Fibroblast of skin of back (primary cell): ENCODE measurements at regions not wholly inside any gene's neighbourhood (a gene's known extent, or its start where the extent isn't known, plus 50 kb on each side); places are given as distances from the start of the nearest gene placed in this dataset.
A peak's percentile ranks its signal among the peaks of the same experiment; 100 is the strongest.

Experiments used
- DNase-seq: peaks from one replicate; pipeline ENCODE4 v3.0.0-alpha.2; 2013

- DNase-seq, result no peak
Observed at GRCh38 chr6:113162739-113163138, 694.4 kb upstream of the MARCKS start.

- DNase-seq, result no peak
Observed at GRCh38 chr6:113168057-113168456, 689.1 kb upstream of the MARCKS start.

DNA sequence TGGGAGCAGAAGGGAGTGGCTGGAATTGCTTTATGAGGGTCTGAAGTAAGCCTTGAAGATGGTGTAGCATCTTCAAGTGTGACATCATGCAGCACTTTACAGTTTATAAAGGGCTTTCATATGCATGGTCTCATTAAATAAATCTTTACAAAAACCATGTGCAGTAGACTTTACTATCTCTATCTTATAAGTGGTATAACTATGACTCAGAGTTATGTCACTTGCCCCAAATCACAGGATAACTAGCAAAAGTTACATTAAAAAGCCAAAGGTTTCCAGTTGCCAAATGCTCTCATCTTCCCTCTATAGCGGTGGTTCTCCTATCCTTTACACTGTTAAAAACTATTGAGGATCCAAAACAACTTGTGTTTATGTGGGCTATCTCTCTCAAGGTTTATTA lies 687.7 kb upstream of the MARCKS start:
- DNase-seq, result peak; percentile 56

- DNase-seq, result no peak
Observed at GRCh38 chr6:113170454-113170853, 686.7 kb upstream of the MARCKS start.

- no peak for DNase-seq
Observed at GRCh38 chr6:113171882-113172281, 685.3 kb upstream of the MARCKS start.

- no peak for DNase-seq
Observed at GRCh38 chr6:113172531-113172966, 684.6 kb upstream of the MARCKS start.

DNA sequence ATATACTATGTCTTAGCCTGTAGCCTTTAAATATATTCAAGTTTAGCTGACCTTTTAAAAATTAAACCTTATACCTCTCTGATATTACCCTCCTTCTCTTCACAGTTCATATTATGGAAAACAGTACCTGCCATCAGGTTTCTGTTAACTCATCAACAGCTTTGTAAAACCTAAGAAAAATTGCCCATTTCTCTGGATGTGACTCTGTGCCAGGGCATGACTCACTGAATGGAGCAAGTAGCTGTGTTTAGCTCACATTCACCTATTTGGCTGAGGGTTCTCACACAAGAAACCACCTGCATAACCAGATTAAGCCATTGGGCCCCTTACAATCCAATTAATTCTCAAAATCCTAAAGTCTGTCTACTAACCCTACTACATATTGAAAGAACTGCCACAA lies 678.8 kb upstream of the MARCKS start:
- no peak for DNase-seq

DNA sequence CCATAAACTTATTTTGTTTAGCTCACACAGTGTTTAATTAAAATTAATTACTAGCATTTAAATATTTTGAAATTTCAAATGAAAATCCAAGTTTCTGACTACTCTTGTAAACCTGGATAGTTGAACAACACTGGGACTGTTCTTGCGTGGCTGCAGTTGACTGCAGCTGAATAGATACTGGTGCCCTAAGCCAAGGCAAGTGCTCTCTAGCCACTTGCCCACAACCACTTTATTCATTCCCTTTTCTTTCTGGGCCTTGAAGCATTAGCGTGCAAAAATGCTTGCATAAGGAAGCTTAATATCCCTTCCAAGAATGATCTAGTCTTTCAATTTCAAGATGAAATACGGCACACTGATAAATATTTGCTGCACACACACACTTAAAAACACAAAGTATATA lies 676.0 kb upstream of the MARCKS start:
- no peak for DNase-seq

DNA sequence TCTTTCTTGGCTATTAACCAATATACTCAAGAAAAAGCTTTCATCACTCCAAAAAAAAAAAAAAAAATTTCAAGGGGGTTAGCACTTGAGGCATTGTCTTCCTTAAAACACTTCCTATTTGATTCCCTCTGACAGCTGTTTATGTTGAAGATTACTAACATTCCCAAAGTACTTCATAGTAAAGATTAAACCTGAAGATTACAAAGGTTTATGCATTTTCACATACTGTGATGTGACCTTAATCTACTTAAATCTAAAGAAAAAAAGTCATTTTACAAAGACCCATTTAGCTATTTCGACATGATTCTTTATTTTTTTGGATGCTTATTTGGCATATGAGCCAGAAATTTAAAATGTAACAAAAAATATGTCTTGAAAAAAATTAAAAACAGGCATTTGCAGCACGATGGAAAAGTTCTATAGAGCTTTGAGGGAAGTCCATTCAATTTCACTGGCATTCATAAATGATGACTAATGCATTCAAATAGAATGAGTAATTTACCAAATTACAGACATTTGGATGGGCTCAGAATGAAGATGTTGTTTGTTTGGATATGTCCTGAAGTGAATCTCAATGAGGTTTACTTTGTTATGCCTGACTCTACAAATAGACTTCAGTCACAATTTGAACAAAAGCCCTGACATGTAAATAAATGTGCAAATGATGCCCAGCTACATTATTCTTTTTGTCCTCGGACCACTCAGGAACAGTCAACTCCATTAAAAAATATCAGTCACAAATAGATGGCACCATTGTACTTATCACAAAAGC lies 674.6 kb upstream of the MARCKS start:
- DNase-seq, result peak; percentile 91

- DNase-seq, result peak; percentile 98
Observed at GRCh38 chr6:113184291-113184690, 672.9 kb upstream of the MARCKS start.

DNA sequence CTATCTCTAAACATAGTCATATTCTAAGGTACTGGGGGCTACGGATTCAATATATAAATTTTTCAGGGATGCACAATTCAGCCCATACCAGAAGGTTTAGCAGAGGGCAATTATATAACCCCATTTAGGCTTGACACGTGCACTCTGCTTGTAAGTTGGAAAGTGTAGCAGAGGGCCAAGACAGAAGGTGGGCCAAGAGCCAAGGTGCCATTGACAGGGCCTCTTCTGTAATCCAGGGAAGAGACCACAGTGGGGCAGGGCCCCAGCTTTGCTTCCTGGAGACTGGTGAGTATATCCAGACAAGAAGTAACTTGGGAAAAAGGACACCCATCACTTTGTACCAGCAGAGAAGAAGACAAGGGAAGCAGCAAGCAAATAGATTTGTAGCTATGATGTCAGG lies 672.4 kb upstream of the MARCKS start:
- DNase-seq, result peak; percentile 18

GRCh38 chr6:113185299-113185698 lies 671.8 kb upstream of the MARCKS start:
- no peak for DNase-seq

- DNase-seq, result no peak
Observed at GRCh38 chr6:113187661-113188060, 669.5 kb upstream of the MARCKS start.

- DNase-seq, result no peak
Observed at GRCh38 chr6:113188962-113189361, 668.2 kb upstream of the MARCKS start.

DNA sequence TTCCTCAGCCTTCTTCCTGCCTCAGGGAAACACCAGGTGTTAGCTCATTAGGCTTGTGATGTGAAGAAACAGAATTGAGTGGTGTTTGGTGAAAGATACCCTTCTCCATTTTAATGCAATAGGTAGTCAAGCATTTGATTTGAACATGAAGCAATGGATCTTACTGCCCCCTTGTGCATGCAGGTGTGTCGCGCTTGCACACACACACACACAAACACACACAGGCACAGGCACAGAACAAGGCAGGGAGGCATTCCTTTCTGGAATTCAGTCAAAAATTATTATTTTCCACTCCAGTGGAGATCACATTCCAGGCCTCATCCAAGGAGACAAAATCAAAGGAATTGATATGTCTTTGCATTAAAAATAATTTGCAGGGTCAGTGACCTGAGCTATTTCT lies 667.0 kb upstream of the MARCKS start:
- DNase-seq, result no peak

- no peak for DNase-seq
Observed at GRCh38 chr6:113194090-113194489, 663.1 kb upstream of the MARCKS start.

DNA sequence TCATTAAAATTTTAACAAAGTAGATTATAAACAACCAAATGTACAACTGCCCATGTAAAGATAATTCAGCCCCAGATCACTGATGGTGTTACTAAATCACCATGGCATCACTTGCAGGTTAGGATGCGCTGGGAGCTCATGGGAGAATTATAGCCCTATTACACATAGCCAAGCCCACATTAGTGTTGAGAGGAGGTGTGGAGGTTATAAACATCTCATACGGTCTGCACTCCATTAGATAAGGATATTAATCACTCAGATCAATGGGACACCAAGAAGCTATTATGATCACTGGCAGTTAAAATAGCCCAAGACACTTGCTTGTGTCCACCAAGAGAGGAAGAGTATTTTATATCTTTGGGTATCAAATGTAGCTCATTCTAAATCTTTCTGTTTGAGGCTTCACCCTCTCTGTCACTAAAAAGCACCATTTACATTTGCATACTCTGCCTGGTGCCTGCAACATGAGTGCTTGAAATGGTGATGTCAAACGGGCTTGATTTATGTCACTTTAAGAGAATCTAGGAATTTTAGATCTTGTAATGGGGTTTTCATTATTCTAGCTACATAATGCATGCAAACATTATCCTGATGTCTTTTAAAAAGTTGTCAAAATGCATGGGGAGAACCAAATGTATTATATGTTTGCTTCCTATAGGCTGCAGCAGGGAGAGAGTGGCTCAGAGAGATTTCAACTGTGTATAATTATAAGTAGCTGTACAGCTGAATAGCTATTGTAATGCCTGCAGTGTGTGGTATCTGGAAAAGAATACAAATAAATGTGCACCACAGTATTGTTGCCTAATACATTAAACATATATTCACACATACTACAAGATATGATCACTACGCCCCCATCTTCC lies 654.1 kb upstream of the MARCKS start:
- DNase-seq, result no peak

- no peak for DNase-seq
Observed at GRCh38 chr6:113203715-113204110, 653.4 kb upstream of the MARCKS start.

DNA sequence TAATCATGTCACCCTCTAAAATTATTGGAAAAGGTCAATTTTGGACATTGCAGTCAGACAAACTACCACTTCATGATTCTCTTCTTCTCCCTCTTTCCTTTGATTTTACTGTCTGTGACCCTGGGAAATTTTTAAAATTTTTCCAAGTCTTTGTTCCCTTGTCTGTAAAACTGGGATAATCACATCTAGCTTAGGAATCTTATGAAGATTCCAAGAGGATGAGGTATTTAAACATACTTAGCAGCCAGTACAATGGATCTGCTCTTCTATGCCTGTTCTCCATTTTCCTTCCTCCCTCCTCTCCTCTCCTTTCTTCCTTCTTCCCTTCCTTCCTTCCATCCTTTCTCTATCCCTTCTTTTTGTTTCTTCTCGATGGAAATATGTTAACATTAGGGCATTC lies 651.6 kb upstream of the MARCKS start:
- peak; percentile 60 for DNase-seq

DNA sequence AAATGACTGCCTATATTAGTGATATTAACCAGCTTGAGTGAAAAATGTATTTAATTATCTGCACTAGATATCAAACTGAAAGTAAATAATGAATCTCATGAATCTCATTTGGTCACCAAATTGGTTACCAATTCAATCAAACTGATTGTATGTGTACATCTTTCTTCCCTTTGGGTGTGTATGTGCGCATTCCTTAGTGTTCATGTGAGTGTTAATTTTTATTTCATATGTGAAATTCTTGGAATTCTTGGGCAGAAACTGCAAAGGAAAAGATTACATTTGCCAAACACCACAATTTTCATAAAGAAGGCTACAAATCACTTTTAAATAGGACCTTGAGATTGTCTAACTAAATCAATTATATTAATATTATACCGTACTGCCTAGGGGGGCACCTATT lies 648.4 kb upstream of the MARCKS start:
- DNase-seq, result peak; percentile 48

DNA sequence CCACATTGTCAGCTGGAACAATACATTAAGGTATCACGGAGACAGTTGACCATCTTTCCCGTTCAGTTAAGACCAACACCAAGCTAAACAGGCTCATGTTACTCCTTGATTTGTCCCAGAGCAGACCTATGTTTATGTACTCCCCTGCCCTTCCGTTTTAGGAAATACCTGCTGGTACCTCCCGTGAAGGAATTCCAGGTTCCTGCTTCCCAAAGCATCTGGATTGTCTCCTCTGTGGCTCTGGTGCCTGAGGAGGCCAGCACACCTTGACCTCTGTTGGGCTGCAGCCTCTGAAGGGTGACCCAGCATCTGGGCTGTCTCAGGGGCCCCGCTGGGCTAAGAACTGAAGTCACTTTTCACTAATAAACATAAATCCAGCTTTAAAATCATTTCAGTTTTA lies 647.8 kb upstream of the MARCKS start:
- DNase-seq, result no peak

DNA sequence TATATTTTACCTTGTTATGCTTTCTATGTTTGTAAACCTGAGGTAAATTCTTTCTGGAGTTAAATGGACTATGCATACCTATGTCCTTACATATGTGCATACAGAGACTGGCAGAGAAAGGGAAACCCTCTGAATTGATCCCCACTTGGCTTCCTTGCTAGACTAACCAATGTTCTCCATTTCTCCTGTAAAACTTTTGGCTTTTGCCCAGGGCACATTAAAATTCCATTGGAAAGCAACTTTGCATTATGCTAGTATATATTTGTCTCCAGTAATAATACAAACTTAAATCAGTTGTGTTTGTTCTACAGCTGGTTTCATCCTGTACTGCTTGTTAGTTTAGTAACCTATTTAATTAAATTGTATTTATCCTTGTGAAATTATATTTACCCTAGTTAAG lies 646.0 kb upstream of the MARCKS start:
- no peak for DNase-seq

GRCh38 chr6:113219783-113220182 lies 637.4 kb upstream of the MARCKS start:
- DNase-seq, result no peak

GRCh38 chr6:113220832-113221231 lies 636.3 kb upstream of the MARCKS start:
- no peak for DNase-seq
